Activated gamma-delta T cell treated with anti-CD3 and anti-CD28 coated beads, Interleukin-2, amount 50 U/mL, for 16 hours (primary cell): ENCODE measurements at regions not wholly inside any gene's neighbourhood (a gene's known extent, or its start where the extent isn't known, plus 50 kb on each side); places are given as distances from the start of the nearest gene placed in this dataset.

Source experiments
- DNase-seq: peaks from one replicate; pipeline ENCODE4 v3.0.0-alpha.2; 2020; ENCODE audit warnings: low read depth

DNA sequence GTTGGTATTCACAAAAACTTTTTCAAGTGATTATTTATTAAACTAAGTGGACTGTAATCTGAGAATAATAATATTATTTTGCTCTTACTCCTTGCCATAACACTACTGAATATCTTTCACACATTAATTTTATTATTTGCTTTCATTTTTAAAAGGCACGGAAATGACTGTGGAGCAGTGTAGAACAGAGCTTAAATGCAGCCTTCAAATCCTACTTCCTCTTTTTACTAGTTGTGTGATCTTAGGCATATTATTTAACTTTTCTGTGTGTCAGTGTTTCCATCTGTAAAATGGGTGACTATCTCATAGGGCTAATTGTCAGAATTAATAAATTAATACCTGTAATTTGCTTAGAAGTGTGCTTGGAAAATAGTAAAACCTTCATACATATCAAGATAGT, 55.5 kb upstream of the SLC8A1 start:
- no peak for DNase-seq

- no peak for DNase-seq
Measured at GRCh38 chr2:40510304-40510703, 58.4 kb upstream of the SLC8A1 start.

- DNase-seq, result no peak
Measured at GRCh38 chr2:40511661-40512213, 59.8 kb upstream of the SLC8A1 start.

GRCh38 chr2:40512256-40512655, 60.4 kb upstream of the SLC8A1 start:
- no peak for DNase-seq

DNA sequence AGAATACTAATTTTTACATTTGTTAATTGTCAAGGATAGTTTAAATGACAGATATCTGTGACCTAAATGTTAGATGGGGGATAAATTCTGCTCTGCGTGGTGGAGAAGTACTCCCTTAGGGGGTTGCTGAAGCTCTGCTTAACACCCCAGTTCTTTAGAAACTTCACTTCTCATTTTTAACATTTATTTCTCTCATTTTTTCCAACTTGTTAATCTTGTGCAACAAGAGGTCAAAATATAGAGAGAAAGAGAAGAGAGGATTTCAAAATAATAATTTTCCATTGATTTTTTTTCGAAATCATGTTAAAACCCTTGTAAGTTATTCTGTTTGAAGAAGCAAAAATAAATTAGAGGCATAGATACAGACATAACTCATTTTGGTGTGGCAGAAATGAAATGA, 61.3 kb upstream of the SLC8A1 start:
- DNase-seq, result no peak

DNA sequence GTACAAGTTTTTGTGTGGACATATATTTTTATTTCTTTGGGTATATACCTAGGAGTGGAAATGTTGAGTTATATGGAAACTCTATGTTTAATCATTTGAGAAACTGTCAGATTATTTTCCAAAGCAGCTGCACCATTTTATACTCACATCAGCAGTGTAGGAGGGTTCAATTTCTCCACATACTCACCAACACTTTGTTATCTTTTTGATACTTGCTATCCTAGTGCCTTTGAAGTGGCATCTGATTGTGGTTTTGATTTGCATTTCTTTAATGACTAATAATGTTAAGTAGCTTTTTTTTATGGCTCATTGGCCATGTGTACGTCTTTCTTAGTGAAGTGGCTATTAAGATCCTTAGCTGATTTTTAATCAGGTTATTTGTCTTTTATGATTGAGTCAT, 64.7 kb upstream of the SLC8A1 start:
- DNase-seq, result no peak

DNA sequence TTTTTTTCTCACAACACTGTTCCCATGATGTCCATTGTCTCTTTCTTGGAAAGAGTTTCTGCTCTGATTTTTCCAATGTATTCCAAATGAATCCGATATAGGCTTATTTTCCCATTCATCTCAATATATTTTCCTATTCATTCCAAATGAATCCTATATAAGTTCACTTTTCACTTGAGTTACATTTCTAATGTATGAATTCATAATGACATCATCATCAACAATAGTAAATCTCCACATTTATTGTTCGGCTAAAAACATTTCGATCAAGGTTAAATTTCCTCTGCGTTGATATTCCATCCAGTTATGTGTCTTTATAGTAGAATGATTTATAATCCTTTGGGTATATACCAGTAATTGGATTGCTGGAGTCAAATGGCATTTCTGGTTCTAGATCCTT, 76.7 kb upstream of the SLC8A1 start:
- DNase-seq, result no peak

DNA sequence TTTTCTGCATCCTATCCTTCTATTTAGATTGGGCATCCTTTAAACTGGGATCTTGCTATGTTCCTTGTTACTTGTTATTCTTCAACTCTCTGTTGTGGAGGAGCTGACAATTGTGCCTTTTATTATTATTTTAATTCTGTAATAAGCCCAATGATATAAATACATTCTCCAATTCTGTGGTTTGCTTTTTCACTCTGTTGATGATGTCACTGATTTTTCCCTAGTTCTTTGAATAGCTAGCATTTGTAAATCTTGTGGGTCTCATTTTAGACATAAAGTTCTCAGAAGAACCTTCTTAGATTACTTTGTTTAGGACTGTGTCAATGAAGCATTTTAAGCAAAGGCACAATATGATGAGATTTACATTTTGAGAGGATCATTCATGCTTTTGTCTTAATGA, 79.5 kb upstream of the SLC8A1 start:
- DNase-seq, result no peak

DNA sequence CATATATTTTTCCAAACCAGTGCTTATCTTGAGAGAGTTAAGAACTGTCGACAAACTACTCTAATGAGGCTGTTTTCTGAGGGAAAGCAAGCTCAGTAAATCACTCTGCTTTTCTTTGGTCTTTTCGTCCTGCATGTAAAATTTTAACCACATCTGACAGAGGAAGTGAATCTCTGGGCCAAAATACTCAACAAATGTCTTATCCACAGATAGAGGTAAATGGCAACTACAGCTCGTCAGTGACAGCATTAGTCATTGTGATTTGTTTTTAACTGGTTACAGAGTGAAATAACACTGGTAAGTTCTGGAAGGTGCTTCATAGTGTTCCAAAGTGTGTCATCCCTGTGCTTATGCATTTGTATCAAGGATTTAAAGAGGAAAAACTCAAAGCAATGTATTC, 82.6 kb upstream of the SLC8A1 start:
- DNase-seq, result no peak

DNA sequence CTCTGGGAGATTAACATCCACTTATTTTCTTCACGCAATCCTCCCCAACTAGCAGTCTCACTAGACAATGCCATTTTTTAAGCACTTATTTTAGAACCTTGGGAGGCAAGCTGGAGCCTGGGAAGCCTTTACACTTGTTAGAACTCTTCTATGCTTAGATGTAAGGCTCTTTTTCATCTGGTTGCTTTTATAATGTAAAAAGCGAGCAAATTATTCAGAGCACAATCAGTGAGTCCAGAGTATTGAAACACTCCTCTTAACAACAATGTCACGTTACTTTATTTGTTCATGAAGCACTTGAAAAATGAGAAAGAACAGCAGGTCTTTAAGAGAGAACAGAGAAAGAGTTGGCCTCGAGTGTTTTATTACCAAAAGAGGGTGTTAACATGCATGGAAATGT, 84.1 kb upstream of the SLC8A1 start:
- no peak for DNase-seq

DNA sequence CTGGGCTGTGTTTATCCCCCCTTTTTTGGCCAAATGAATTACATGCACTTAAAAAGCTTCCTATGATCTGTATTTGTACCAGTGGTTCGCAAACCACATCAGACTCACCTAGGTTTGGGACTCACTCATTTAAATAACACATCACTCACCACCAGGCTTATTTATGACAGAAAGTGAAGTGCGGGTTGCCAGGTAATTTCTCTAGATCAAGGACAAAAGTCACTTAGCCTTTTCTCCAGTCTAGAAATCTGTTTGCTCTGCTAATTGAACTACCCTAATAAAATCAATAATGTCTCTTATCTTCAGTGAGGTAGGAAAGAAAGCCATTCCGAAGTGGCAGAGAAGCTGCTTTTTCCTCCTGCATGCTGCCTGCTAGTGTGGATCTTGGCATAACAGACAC, 88.1 kb upstream of the SLC8A1 start:
- no peak for DNase-seq

DNA sequence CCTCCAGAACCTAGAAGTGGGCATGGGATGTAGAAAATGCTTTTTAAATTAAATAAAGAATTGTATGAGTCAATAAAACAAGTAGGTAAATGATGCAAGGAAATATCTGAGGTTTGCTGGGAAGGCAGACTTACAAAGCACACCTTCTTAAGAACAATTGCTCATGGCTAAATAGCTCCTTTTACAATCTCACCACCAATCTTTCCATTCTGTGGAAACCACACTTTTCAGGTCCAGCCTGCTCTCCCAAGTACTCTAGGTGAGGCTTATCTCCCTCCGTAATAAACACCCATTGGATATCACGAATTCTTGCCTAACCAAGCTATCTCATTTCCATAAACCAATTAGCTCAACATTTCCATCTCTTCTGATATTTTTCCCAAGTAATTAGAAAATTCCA, 91.5 kb upstream of the SLC8A1 start:
- DNase-seq, result no peak

- DNase-seq, result no peak
Measured at GRCh38 chr2:40544072-40544471, 92.2 kb upstream of the SLC8A1 start.

GRCh38 chr2:40545645-40546044, 93.8 kb upstream of the SLC8A1 start:
- no peak for DNase-seq

- no peak for DNase-seq
Measured at GRCh38 chr2:40546439-40547191, 94.7 kb upstream of the SLC8A1 start.

DNA sequence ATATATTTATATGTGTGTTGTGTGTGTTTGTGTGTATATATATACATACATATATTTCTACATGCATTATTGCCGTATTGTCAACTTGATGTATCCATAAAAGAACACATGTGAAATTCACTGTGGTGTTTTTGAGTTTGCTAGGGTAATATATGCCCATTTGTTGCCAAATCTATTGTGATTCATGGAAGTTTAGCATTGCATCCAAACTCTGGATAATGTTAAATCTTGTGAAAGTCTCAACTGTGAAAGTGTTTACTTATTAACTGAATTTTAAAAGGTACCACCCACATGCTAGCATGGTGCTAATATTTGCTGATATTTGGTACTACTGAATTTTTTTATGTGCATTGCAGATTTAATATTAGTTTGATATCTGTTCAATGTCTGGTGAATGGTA, 96.6 kb upstream of the SLC8A1 start:
- DNase-seq, result no peak

GRCh38 chr2:40550085-40550484, 98.2 kb upstream of the SLC8A1 start:
- DNase-seq, result no peak

DNA sequence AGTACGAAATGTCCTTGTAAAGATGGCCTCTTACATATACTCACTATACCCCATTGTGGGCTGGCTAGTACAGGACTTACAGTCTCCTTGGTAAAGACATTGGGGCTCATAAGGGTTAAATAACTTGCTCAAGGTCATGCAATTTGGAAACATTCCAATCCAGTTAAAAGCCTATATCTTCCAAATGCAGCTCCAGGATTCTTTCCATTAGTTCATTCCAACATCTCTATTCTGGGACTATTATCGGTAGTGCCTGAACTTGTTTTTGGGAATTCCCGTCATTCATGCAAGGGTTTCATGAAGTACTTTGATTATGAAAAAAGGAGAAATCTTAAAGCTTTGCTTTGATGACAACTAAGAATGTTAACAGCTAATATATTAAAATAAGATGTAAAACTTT, 99.2 kb upstream of the SLC8A1 start:
- no peak for DNase-seq

DNA sequence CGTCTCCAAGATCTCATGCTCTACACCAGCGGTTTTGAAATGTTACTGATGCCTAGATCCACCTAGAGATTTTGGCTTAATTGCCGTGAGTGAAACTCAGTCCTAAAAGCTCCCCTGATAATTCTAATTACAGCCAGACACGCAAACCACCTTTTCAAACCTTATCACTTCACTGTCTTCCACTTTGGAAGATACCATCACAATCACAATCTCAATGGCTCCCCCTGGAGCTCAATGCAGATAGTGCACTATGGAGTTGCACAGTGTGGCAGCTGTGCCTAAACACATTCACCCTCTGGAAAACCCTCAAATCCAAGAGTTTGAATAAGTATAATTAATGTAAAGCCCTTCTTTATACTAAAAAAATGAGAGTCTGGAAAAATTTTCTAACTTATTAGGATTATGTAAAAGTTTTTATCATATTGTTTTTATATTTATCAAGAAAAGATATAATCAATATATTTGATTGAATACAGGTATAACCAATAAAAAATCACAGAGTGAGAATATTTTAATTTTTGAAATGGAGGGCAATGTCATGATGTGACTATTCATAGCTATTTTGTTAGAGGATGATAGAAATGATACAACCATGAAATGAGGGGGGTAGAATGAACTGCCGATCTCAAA, 102.9 kb upstream of the SLC8A1 start:
- DNase-seq, result no peak

- no peak for DNase-seq
Measured at GRCh38 chr2:40556293-40556692, 104.4 kb upstream of the SLC8A1 start.

DNA sequence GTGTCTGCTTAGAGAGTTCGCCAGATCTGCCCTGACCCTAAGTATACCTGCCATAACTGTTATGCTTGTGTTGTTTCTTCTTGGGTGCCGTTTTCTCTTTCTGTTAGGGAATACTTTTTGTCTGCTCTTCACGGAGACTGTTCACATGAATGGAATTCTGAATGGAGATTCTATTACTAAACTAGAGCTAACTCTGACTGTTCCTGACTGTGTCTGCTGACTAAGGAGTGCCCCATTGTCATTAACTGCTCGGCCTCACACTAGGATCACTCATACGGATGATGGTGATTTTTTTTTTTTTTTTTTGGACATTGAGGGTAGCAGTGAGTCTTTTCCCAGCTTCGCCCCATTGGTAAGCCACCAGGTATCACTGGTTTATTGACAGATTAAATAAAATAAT, 104.8 kb upstream of the SLC8A1 start:
- no peak for DNase-seq

DNA sequence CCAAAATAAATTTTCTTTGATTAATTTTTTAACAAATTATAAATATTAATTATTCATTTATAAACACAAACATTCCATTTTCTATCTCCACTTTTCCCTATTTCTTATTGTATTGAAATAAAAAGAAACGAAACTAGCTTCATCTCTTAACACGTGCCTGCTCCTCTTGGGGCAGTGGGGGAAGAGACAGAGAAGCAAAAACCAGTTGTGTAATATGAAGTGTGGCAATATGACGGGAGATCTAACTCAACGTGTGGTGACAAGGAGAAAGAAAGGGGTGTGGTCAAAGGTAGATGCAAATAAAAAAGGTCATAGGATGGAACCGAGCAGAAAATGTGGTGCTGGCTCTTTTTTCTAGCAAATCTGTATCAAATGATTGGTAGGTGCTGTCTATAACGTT, 106.9 kb upstream of the SLC8A1 start:
- no peak for DNase-seq

DNA sequence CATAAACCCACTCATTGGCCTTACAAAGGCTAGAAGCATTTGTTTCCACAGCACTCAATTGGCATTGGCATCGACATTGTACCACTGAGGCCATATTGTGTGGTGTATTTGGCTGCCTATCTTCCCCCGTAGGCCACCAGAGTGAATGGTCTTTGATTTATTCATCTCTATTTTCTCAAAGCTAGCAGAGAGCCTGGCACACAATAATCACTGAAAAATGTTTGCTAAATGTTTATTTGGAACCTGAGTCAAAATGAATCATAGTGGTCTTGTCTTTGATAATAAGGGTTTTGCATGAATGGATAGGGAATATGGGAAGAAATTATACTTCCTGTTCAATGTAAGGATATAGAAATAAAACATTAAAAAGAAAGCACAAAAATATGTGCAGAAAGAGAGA, 107.3 kb upstream of the SLC8A1 start:
- no peak for DNase-seq

DNA sequence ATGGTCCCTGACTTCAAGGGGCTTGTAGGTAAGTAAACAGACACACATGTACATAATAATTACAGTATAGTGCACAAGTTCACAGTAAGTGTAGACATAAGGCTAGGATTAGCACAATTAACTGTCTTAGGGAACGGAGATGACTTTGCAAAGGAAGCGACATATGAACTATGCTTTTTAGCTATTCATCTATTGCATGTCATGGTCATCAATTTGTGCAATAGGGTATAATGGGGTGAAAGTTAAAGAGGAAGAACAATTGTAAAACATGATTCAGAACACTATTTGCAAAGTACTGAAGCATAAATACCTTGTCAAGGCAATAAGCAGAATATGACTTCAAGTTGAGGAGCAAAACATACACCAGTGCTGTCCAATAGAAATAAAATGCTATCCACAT, 112.3 kb upstream of the SLC8A1 start:
- no peak for DNase-seq
